Aorta (tissue), 5 donors: ENCODE measurements at regions not wholly inside any gene's neighbourhood (a gene's known extent, or its start where the extent isn't known, plus 50 kb on each side); places are given as distances from the start of the nearest gene placed in this dataset.

Experiments used
- ATAC-seq: fragments of 200-7000 bp; cut with Tn5 transposase; one replicate; pipeline ENCODE4 v1.9.1; 2022; ENCODE audit warnings: moderate library complexity; ENCODE audit not compliant: low FRiP score
- DNase-seq, 2 donors: peaks; one replicate each; pipeline ENCODE4 v3.0.0-alpha.2; 2020
- H3K27ac ChIP-seq, 2 donors: one replicate each; pipeline ENCODE4 v1.5.1; 2013; ENCODE audit warnings: low read length in 2 of 2, mild to moderate bottlenecking in 2 of 2, moderate library complexity in 2 of 2, control low read depth in 1 of 2, inconsistent platforms in 1 of 2, low read depth in 1 of 2
- H3K27me3 ChIP-seq, 2 donors: one replicate each; pipeline ENCODE4 v1.6.1; 2013; ENCODE audit warnings: control low read depth in 1 of 2, low read length in 1 of 2, mild to moderate bottlenecking in 1 of 2, moderate library complexity in 1 of 2; ENCODE audit not compliant: insufficient read depth in 2 of 2, control insufficient read depth in 1 of 2
- H3K36me3 ChIP-seq, 2 donors: one replicate each; pipeline ENCODE4 v1.6.1; 2013; ENCODE audit warnings: control low read depth in 1 of 2, low read length in 1 of 2, mild to moderate bottlenecking in 1 of 2; ENCODE audit not compliant: insufficient read depth in 2 of 2, control insufficient read depth in 1 of 2
- H3K4me1 ChIP-seq, 2 donors: one replicate each; pipeline ENCODE4 v1.6.1; 2013; ENCODE audit warnings: low read length in 2 of 2, control low read depth in 1 of 2, mild to moderate bottlenecking in 1 of 2, moderate library complexity in 1 of 2; ENCODE audit not compliant: insufficient read depth in 2 of 2, control insufficient read depth in 1 of 2
- H3K4me3 ChIP-seq, 2 donors: one replicate each; pipeline ENCODE4 v1.5.1; 2013; ENCODE audit warnings: low read length in 2 of 2, control low read depth in 1 of 2, mild to moderate bottlenecking in 1 of 2
- H3K9me3 ChIP-seq: one replicate; pipeline ENCODE4 v1.6.1; 2013; ENCODE audit warnings: mild to moderate bottlenecking, low read length; ENCODE audit not compliant: control insufficient read depth
- WGBS, 2 donors: extraction: QIAGEN DNeasy Blood & Tissue Kit; methylation state at CpG; one replicate each; pipeline ENCODE4 v1.1.7; 2013; 5-methylcytosine and 5-hydroxymethylcytosine counted together
- intact Hi-C, 2 donors: fragments of 100-400 bp; cut with DNase I; formaldehyde crosslinking; loops; one replicate each; pipeline versions ENCODE4 v1.14.2 to v1.15.0; 2022
- donor health status: healthy with polysubstance abuse.
- donor health status: Bipolar disorder and iron deficiency.
- donor health status: DM: no; HTN: no; CAD: no.
- donor health status: DM: no; HTN: no; CAD: no.
- donor health status: DM: yes; HTN: yes; CAD: no.

DNA sequence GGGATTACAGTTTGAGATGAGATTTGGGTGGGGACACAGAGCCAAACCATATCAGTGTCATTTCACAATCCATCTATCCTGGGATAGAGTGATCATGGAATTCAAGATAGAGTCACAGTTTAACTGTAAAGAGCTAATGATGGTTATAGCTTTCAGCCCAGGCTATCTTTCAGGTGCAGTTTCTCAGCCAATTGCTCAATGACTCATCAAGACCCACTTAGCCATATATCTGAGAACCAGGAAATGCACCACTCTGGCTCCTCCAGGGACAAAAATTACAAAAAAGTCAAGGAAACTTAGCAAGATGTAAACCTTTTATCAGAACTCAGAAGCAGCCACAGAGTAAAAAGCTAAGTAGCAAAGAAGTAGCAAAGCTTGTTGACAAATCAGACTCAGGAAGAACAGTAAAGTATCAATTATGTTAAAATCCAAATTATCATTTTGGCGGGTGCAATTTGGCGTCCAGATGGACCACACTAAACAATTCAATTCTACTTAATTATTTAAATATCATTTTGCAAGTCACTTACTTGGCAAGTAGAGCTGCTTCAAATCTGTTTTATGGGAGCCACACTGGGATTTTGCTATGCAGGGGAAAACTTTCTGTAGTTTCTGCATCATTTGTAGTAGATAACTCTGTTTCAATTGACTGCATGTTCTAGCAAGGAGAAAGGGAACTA lies 169.4 kb downstream of the TLE1 start:
- H3K27ac ChIP-seq: no peak overlapping the region
- H3K4me3 ChIP-seq: no peak overlapping the region
- no peaks in the 10 kb centered on the region for H3K9me3 ChIP-seq
- DNase-seq (no peak), ATAC-seq (no peak)
- H3K27me3 ChIP-seq: no peaks in the 10 kb centered on the region
- H3K36me3 ChIP-seq: no peaks in the 10 kb centered on the region
- intact Hi-C loops: loop anchor here in 1 of 2 donors (10.0 kb wide), 1 partner anchor 325 kb away; no protein-coding TSS in a partner anchor
- 97 to 98% methylated on average over 2 of the region's 2 CpGs for WGBS, 2 donors
- no peaks in the 10 kb centered on the region for H3K4me1 ChIP-seq

GRCh38 chr9:81517954-81518353 lies 171.4 kb downstream of the TLE1 start:
- ATAC-seq (no peak), DNase-seq (no peak)
- Histone ChIP-seq H3K4me1 (no peaks in the 10 kb centered on the region), H3K4me3 (no peak overlapping the region), H3K27ac (no peak overlapping the region), H3K36me3 (no peaks in the 10 kb centered on the region), H3K27me3 (no peaks in the 10 kb centered on the region), H3K9me3 (no peaks in the 10 kb centered on the region)
- 82 to 85% methylated on average over 2 of the region's 2 CpGs for WGBS, 2 donors
- intact Hi-C loops: no loop called here

DNA sequence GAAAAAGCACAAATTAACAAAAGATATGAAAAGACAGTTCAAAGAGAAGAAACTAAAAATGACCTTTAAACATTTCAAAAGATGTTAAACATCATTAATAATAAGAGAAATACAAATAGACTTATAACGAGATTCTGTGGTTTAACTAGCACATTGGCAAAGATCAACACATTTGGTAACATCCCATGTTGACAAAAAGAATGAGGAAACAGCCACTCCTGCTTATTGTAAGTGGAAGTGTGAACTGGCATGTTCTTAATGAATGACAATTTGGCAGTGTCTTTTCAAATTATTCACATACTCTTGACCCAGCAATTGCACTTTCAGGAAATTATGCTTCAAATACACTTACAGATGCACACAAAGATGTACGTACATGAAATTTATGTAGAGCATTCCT lies 176.3 kb downstream of the TLE1 start:
- Histone ChIP-seq H3K4me3 (no peak overlapping the region), H3K9me3 (no peaks in the 10 kb centered on the region), H3K36me3 (no peaks in the 10 kb centered on the region), H3K27ac (no peak overlapping the region), H3K27me3 (no peaks in the 10 kb centered on the region), H3K4me1 (no peaks in the 10 kb centered on the region)
- WGBS, 2 donors: 64 to 74% methylated on average over 2 of the region's 2 CpGs
- no peak for ATAC-seq
- no peak for DNase-seq
- intact Hi-C loops: no loop called here

DNA sequence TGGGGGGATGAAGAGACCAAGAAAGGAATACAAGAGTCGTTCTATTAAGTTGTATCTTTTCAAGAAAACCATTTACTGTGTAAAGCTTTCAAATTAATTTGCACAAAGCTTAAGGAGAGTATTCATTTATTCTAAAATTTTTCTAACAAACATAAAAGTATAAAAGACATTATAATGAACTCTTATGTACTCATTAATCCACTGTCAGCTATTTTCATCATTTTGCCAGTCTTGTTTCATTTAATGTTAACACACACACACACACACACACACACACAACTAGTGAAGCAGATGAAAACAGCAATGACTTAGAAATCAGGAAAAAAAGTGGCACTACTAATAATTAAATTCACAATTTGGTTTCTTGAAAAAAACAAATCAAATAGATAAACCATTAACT lies 176.7 kb downstream of the TLE1 start:
- Histone ChIP-seq H3K36me3 (no peaks in the 10 kb centered on the region), H3K4me3 (no peak overlapping the region), H3K27ac (no peak overlapping the region), H3K9me3 (no peaks in the 10 kb centered on the region), H3K4me1 (no peaks in the 10 kb centered on the region), H3K27me3 (no peaks in the 10 kb centered on the region)
- DNase-seq (no peak), ATAC-seq (no peak)
- 87 to 89% methylated on average over 1 of the region's 1 CpG for WGBS, 2 donors
- intact Hi-C loops: no loop called here

- DNase-seq (no peak), ATAC-seq (no peak)
- H3K4me3 ChIP-seq: no peak overlapping the region
- 58 to 75% methylated on average over 12 of the region's 12 CpGs for WGBS, 2 donors
- no peak overlapping the region for H3K27ac ChIP-seq
- no peaks in the 10 kb centered on the region for H3K27me3 ChIP-seq
- H3K4me1 ChIP-seq: no peaks in the 10 kb centered on the region
- H3K9me3 ChIP-seq: no peaks in the 10 kb centered on the region
- intact Hi-C loops: no loop called here
- H3K36me3 ChIP-seq: no peaks in the 10 kb centered on the region
Observed at GRCh38 chr9:81508476-81508875, 180.9 kb downstream of the TLE1 start.

- no peak overlapping the region for H3K27ac ChIP-seq
- no peaks in the 10 kb centered on the region for H3K36me3 ChIP-seq
- ATAC-seq (no peak), DNase-seq (no peak)
- H3K27me3 ChIP-seq: no peaks in the 10 kb centered on the region
- intact Hi-C loops: no loop called here
- H3K9me3 ChIP-seq: no peaks in the 10 kb centered on the region
- 92% methylated on average over 29 to 32 of the region's 32 CpGs for WGBS, 2 donors
- no peaks in the 10 kb centered on the region for H3K4me1 ChIP-seq
- H3K4me3 ChIP-seq: no peak overlapping the region
Observed at GRCh38 chr9:81506941-81507864, 182.1 kb downstream of the TLE1 start.

GRCh38 chr9:81499594-81499993 lies 189.8 kb downstream of the TLE1 start:
- peaks cover 4 to 15% of the 10 kb centered on the region in 2 donors for H3K4me1 ChIP-seq
- no peaks in the 10 kb centered on the region for H3K36me3 ChIP-seq
- no peak overlapping the region for H3K4me3 ChIP-seq
- ATAC-seq (peak; percentile 17), DNase-seq (no peak)
- no peaks in the 10 kb centered on the region for H3K27me3 ChIP-seq
- intact Hi-C loops: loop anchor here (5.0 to 10.0 kb wide), 2 partner anchors 98 to 185 kb away; partner anchors contain the start of gene TLE1 (in 1 of the 2)
- no peaks in the 10 kb centered on the region for H3K9me3 ChIP-seq
- peak overlapping the region; percentile 82 to 92 for H3K27ac ChIP-seq
- WGBS, 2 donors: 4 to 9% methylated on average over 2 of the region's 2 CpGs

- Histone ChIP-seq H3K4me3 (no peak overlapping the region), H3K36me3 (no peaks in the 10 kb centered on the region), H3K4me1 (peaks cover 4 to 15% of the 10 kb centered on the region in 2 donors), H3K27ac (peak overlapping the region; percentile 82 to 92), H3K9me3 (no peaks in the 10 kb centered on the region), H3K27me3 (no peaks in the 10 kb centered on the region)
- DNase-seq (peak in 1 of 2 donors; percentile 55), ATAC-seq (peak; percentile 71)
- 4 to 6% methylated on average over 6 of the region's 6 CpGs for WGBS, 2 donors
- intact Hi-C loops: loop anchor here (5.0 to 10.0 kb wide), 2 partner anchors 98 to 186 kb away; partner anchors contain the start of gene TLE1 (in 1 of the 2)
Observed at GRCh38 chr9:81499021-81499454, 190.3 kb downstream of the TLE1 start.
